B cell (primary cell): ENCODE measurements at regions not wholly inside any gene's neighbourhood (a gene's known extent, or its start where the extent isn't known, plus 50 kb on each side); places are given as distances from the start of the nearest gene placed in this dataset.

Experiments
- ATAC-seq: fragments of 200-7000 bp; cut with Tn5 transposase; one replicate; pipeline ENCODE4 v1.10.0; 2021; ENCODE audit warnings: low read depth, mild to moderate bottlenecking, moderate number of reproducible peaks, moderate library complexity
- CTCF ChIA-PET: fragments of 350-600 bp; sonication (Branson Sonifier 250); formaldehyde crosslinking; loops from one replicate; lab custom pipeline; 2021; ENCODE audit warnings: antibody characterized with exemption, inconsistent platforms; lab: Charles Lee
- POLR2A ChIA-PET: fragments of 350-600 bp; sonication (Branson Sonifier 250); formaldehyde crosslinking; loops from one replicate; lab custom pipeline; 2021; ENCODE audit warnings: antibody characterized with exemption; lab: Charles Lee
- DNase-seq: peaks from one replicate; pipeline ENCODE4 v3.0.0; 2013
- H2AFZ ChIP-seq: 2 replicates; pipeline ENCODE4 v1.6.1; 2012; ENCODE audit warnings: mild to moderate bottlenecking, low read depth, low read length; ENCODE audit not compliant: insufficient read depth, poor library complexity, severe bottlenecking
- H3K27ac ChIP-seq, 2 donors: 1 replicate in 1 of 2; 2 replicates in 1 of 2; pipeline ENCODE4 v1.5.1; 2012 to 2013; ENCODE audit warnings: low read length in 2 of 2, mild to moderate bottlenecking in 2 of 2, moderate library complexity in 1 of 2
- H3K27me3 ChIP-seq, 4 experiments: fragments of 200-600 bp in 1 of 4; sonication (generic) in 1 of 4; replicated peaks in 1 of 4; 1 replicate in 2 of 4; 2 replicates in 2 of 4; pipeline versions ENCODE4 v1.6.1 to v1.7.0; 2013 to 2016; ENCODE audit warnings: low read length in 3 of 4, mild to moderate bottlenecking in 2 of 4, mixed read lengths in 1 of 4, moderate library complexity in 1 of 4; ENCODE audit not compliant: insufficient read depth in 4 of 4, control insufficient read depth in 3 of 4; ENCODE audit errors: control extremely low read depth in 1 of 4
- H3K36me3 ChIP-seq, 2 experiments: replicated peaks in 1 of 2; 1 replicate in 1 of 2; 2 replicates in 1 of 2; pipeline versions ENCODE4 v1.6.1 to v1.7.1; 2013; ENCODE audit warnings: low read length in 1 of 2; ENCODE audit not compliant: insufficient read depth in 2 of 2, control insufficient read depth in 1 of 2; ENCODE audit errors: control extremely low read depth in 1 of 2, extremely low read depth in 1 of 2
- H3K4me1 ChIP-seq, 2 donors: fragments of 200-600 bp in 1 of 2; sonication (generic) in 1 of 2; 1 replicate in 1 of 2; 2 replicates in 1 of 2; pipeline versions ENCODE4 v1.5.1 to v1.6.1; 2013 to 2017; ENCODE audit warnings: low read length in 2 of 2; ENCODE audit not compliant: control insufficient read depth in 2 of 2, insufficient read depth in 2 of 2
- H3K4me2 ChIP-seq: replicated peaks from 2 replicates; pipeline ENCODE3; 2012; ENCODE audit warnings: mild to moderate bottlenecking, low read depth, low read length; ENCODE audit not compliant: poor library complexity, severe bottlenecking
- H3K4me3 ChIP-seq, 5 experiments: fragments of 200-600 bp in 1 of 5; sonication (generic) in 1 of 5; 1 replicate in 3 of 5; 2 replicates in 2 of 5; pipeline versions ENCODE4 v1.5.1 to v1.7.0; 2011 to 2016; ENCODE audit warnings: low read length in 4 of 5, mild to moderate bottlenecking in 4 of 5, low read depth in 2 of 5, control low read depth in 1 of 5, moderate library complexity in 1 of 5; ENCODE audit not compliant: insufficient read depth in 1 of 5; ENCODE audit errors: control extremely low read depth in 1 of 5, extremely low read depth in 1 of 5
- H3K79me2 ChIP-seq: fragments of 200-600 bp; sonication (generic); one replicate; pipeline ENCODE4 v1.6.0; 2016; ENCODE audit warnings: low read length; ENCODE audit not compliant: control insufficient read depth, insufficient read depth
- H3K9ac ChIP-seq: fragments of 200-600 bp; sonication (generic); 2 replicates; pipeline ENCODE4 v1.6.1; 2017; ENCODE audit warnings: mild to moderate bottlenecking, low read length, moderate library complexity
- H3K9me3 ChIP-seq, 3 donors: one replicate each; pipeline versions ENCODE4 v1.6.1 to v1.7.1; 2013; ENCODE audit warnings: low read length in 2 of 3; ENCODE audit not compliant: control insufficient read depth in 2 of 3, insufficient read depth in 1 of 3; ENCODE audit errors: control extremely low read depth in 1 of 3
- H4K20me1 ChIP-seq: 2 replicates; pipeline ENCODE4 v1.6.0; 2012; ENCODE audit warnings: mild to moderate bottlenecking, low read length; ENCODE audit not compliant: insufficient read depth, control insufficient read depth, poor library complexity, severe bottlenecking
- H3K27ac Mint-ChIP-seq: one replicate; pipeline ENCODE4 v1.8.0; 2021; ENCODE audit warnings: mixed read lengths
- H3K27me3 Mint-ChIP-seq: one replicate; pipeline ENCODE4 v1.8.0; 2021; ENCODE audit warnings: mixed read lengths
- H3K4me1 Mint-ChIP-seq: one replicate; pipeline ENCODE4 v1.8.0; 2021; ENCODE audit warnings: mixed read lengths
- H3K4me3 Mint-ChIP-seq: one replicate; pipeline ENCODE4 v1.8.0; 2021; ENCODE audit warnings: mixed read lengths
- H3K9me3 Mint-ChIP-seq: one replicate; pipeline ENCODE4 v1.8.0; 2022; ENCODE audit warnings: mixed read lengths; ENCODE audit not compliant: insufficient read depth
- EZH2 ChIP-seq: IDR thresholded peaks from 2 replicates; pipeline ENCODE4 v1.6.1; 2012; ENCODE audit warnings: borderline replicate concordance, low read depth, mild to moderate bottlenecking, moderate library complexity, low read length; ENCODE audit not compliant: insufficient read depth, poor library complexity, severe bottlenecking
- WGBS: methylation state at CpG from one replicate; pipeline ENCODE4 v1.1.5; 2013; ENCODE audit warnings: missing lambda C conversion rate; ENCODE audit not compliant: insufficient coverage; 5-methylcytosine and 5-hydroxymethylcytosine counted together
- intact Hi-C: fragments of 100-400 bp; cut with micrococcal nuclease; formaldehyde crosslinking; loops from one replicate; pipeline ENCODE4 v1.10.0; 2022
- TF ChIP-seq, protein P1 (sequence below): fragments of 200-600 bp; IDR thresholded peaks from one replicate; pipeline ENCODE4 v1.8.0; 2022; ENCODE audit warnings: antibody characterized with exemption, mild to moderate bottlenecking

DNA sequence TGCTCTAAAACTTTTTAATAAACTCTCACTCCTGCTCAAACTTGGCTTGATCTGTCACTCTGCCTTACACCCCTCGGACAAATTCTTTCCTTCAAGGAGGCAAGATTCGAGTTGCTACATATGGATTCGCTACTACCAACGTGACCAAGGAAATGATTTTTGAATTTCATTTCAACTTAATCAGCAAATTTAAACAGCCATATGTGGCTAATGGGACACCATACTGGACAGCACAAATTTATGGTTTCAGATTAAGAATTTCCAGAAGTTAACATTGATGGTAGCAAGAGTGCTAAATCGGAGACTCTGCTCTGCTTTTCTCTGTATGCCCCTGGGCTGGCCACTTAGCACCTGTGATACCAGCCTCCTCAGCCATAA is 318.2 kb upstream of the PSMD7 start:
- CTCF ChIA-PET, result no interaction called here
- intact Hi-C loops, result no loop called here
- H4K20me1 ChIP-seq, result no peaks in the 10 kb centered on the region
- H3K9me3 ChIP-seq, result peaks cover 0 to 9% (median 0%) of the 10 kb centered on the region in 3 donors
- H3K9ac ChIP-seq, result no peak overlapping the region
- no peaks in the 10 kb centered on the region for H3K79me2 ChIP-seq
- H3K27me3 Mint-ChIP-seq, result no peaks in the 10 kb centered on the region
- no peak overlapping the region for H3K4me3 ChIP-seq
- no peak overlapping the region for H3K4me3 Mint-ChIP-seq
- H3K9me3 Mint-ChIP-seq, result peaks cover 2% of the 10 kb centered on the region
- no peak overlapping the region for H2AFZ ChIP-seq
- POLR2A ChIA-PET, result no interaction called here
- WGBS, result 100% methylated on average over 1 of the region's 5 CpGs
- H3K27ac ChIP-seq, result no peak overlapping the region
- no peak overlapping the region for H3K27ac Mint-ChIP-seq
- H3K4me2 ChIP-seq, result no peak overlapping the region
- no peak for ATAC-seq
- no peak for DNase-seq
- no peaks in the 10 kb centered on the region for H3K36me3 ChIP-seq
- H3K4me1 Mint-ChIP-seq, result no peaks in the 10 kb centered on the region
- no peaks in the 10 kb centered on the region for H3K27me3 ChIP-seq
- H3K4me1 ChIP-seq, result no peaks in the 10 kb centered on the region
- no peak for TF ChIP-seq EZH2
- TF ChIP-seq, protein P1, sequence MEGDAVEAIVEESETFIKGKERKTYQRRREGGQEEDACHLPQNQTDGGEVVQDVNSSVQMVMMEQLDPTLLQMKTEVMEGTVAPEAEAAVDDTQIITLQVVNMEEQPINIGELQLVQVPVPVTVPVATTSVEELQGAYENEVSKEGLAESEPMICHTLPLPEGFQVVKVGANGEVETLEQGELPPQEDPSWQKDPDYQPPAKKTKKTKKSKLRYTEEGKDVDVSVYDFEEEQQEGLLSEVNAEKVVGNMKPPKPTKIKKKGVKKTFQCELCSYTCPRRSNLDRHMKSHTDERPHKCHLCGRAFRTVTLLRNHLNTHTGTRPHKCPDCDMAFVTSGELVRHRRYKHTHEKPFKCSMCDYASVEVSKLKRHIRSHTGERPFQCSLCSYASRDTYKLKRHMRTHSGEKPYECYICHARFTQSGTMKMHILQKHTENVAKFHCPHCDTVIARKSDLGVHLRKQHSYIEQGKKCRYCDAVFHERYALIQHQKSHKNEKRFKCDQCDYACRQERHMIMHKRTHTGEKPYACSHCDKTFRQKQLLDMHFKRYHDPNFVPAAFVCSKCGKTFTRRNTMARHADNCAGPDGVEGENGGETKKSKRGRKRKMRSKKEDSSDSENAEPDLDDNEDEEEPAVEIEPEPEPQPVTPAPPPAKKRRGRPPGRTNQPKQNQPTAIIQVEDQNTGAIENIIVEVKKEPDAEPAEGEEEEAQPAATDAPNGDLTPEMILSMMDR, result no peak

DNA sequence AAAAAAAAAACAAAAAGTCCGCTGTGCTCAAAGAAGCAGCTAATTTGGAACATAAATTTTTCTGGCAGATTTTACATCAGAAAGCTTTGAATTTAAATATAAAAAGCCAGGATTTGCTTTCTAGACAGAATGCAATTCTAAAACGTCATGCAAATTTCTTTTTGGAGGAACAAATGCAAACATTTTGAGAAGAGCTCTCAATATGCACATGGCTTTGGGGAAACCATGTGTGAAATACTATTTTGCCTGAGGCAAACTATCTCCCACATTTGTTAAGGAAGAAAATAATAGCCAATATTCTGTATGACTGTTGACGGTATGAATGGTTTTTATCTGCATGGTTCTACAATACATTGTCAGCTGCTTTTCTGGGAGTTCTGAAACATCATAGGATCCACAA is 320.0 kb upstream of the PSMD7 start:
- Histone ChIP-seq H3K4me3 (no peak overlapping the region), H4K20me1 (no peaks in the 10 kb centered on the region), H3K4me1 (no peaks in the 10 kb centered on the region), H3K4me2 (no peak overlapping the region), H3K9me3 (peaks cover 0 to 9% (median 0%) of the 10 kb centered on the region in 3 donors), H3K27ac (no peak overlapping the region), H3K27me3 (no peaks in the 10 kb centered on the region), H3K9ac (no peak overlapping the region), H2AFZ (no peak overlapping the region), H3K36me3 (no peaks in the 10 kb centered on the region), H3K79me2 (no peaks in the 10 kb centered on the region)
- H3K27me3 Mint-ChIP-seq, result no peaks in the 10 kb centered on the region
- no peak for ATAC-seq
- intact Hi-C loops, result no loop called here
- ChIA-PET POLR2A (no interaction called here), CTCF (interaction anchor here (0.6 kb wide), 1 partner anchor 451 kb away, joined by 4 read pairs; no protein-coding TSS in a partner anchor)
- WGBS, result 67% methylated on average over 1 of the region's 3 CpGs
- no peak for TF ChIP-seq EZH2
- TF ChIP-seq, protein P1, result no peak
- no peaks in the 10 kb centered on the region for H3K4me1 Mint-ChIP-seq
- peaks cover 2% of the 10 kb centered on the region for H3K9me3 Mint-ChIP-seq
- no peak overlapping the region for H3K27ac Mint-ChIP-seq
- no peak overlapping the region for H3K4me3 Mint-ChIP-seq
- DNase-seq, result no peak
